ENCODE measurements at regions not wholly inside any gene's neighbourhood (a gene's known extent, or its start where the extent isn't known, plus 50 kb on each side); places are given as distances from the start of the nearest gene placed in this dataset.

GRCh38 chr6:126914801-126915200, 203.7 kb upstream of the RSPO3 start:
- intact Hi-C loops (cut with micrococcal nuclease): no loop called here
- no peak overlapping the region for H3K4me2 ChIP-seq (ENCODE audit: low read length)
- TF ChIP-seq ZBTB33 (IDR thresholded peaks at IDR 0.05; ENCODE audit: extremely low read depth, insufficient replicate concordance, low read length) (no peak), REST (IDR thresholded peaks at IDR 0.05; ENCODE audit: low read depth) (no peak), EGR1 (IDR thresholded peaks at IDR 0.05; ENCODE audit: low read depth) (no peak)
- ChIA-PET RAD21 (ENCODE audit: low non-redundant PET in 1 of 2, low total read pairs in 2 of 2, uncharacterized antibody in 2 of 2, unreplicated experiment in 2 of 2) (no interaction called here), CTCF (no interaction called here), POLR2A (interaction anchor here (0.6 kb wide), 1 partner anchor 148 kb away, joined by 3 read pairs; no protein-coding TSS in a partner anchor)
- no peaks in the 10 kb centered on the region for H4K20me1 ChIP-seq (ENCODE audit: insufficient read depth)
- H3K4me3 ChIP-seq (replicated peaks in 1 of 2; ENCODE audit: low read depth in 1 of 2, low read length in 2 of 2): no peak overlapping the region
- H3K79me2 ChIP-seq (ENCODE audit: insufficient read depth, low read length): no peaks in the 10 kb centered on the region
- no peak overlapping the region for H2AFZ ChIP-seq (ENCODE audit: low read depth, low read length, poor library complexity, severe bottlenecking)
- H3K9me3 ChIP-seq (ENCODE audit: control insufficient read depth in 1 of 2, insufficient read depth in 1 of 2, low read depth in 1 of 2, low read length in 2 of 2): no peaks in the 10 kb centered on the region
- H3K27me3 ChIP-seq (ENCODE audit: insufficient read depth, low read length): 0 out of 2 replicates have a peak, but pooled peaks cover under 1% of the 10 kb centered on the region
- BruUV-seq (replicated peaks): no TSS peak
- H3K9me2 ChIP-seq (ENCODE audit: insufficient read depth): no peaks in the 10 kb centered on the region
- DNase-seq (ENCODE audit: low read depth, low spot score): no peak
- no peaks in the 10 kb centered on the region for H3K36me3 ChIP-seq (ENCODE audit: control insufficient read depth in 1 of 2, insufficient read depth in 2 of 2, low read length in 2 of 2)
- no peak for ATAC-seq
- H3K4me1 ChIP-seq (ENCODE audit: control insufficient read depth in 1 of 2, insufficient read depth in 2 of 2, low read length in 2 of 2): no peaks in the 10 kb centered on the region
- H3K27ac ChIP-seq (ENCODE audit: low read depth, low read length): no peak overlapping the region
- no peak overlapping the region for H3K9ac ChIP-seq (ENCODE audit: low read length)
